Limb (tissue), 2 donors: ENCODE measurements at regions not wholly inside any gene's neighbourhood (a gene's known extent, or its start where the extent isn't known, plus 50 kb on each side); places are given as distances from the start of the nearest gene placed in this dataset.
"Not testable (repeated sequence)": the region's sequence is repeated elsewhere in the genome, so short reads cannot be mapped to it uniquely, and the experiment has no call there.

Experiments used
- DNase-seq, 2 donors: peaks; one replicate each; pipeline ENCODE4 v3.0.0-alpha.2; 2016; ENCODE audit errors: extremely low spot score in 2 of 2

DNA sequence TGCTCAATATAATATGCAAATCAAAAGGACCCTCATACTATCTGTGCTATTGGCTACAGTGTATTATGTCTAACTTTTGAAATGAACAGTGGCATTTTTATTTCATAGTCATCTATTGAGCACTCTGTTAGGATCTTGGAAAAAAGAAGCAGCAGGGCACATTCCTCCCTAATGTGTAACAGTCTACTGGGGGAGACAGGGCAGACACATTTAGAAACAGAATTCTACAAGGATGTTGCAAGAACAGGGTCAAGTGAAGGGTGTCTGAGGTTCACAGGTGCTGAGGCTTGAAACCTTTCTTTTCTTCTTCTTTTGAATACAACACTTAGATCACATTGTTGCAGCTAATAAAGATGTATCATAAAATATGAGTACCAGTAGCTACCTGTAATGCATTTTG lies 129.7 kb upstream of the SLC4A4 start:
- DNase-seq: no peak

DNA sequence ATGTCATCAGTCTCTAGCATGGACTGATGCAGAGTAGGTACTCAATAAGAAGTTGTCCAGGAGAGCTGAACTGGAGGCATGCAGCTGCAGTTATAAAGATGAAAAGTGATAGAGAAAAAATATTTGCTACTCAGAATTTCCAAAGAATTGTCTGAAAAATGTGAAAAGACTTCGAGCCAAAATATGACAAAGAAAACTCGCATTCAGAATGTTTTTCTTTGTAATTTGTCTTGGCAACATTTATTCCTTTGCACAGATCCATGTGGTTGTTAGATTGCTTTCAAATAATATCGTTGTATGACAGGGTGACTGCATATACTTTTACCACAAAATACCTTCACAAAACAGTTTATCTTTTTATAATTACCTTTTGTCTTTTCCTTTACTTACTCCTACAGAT lies 128.0 kb upstream of the SLC4A4 start:
- no peak for DNase-seq

DNA sequence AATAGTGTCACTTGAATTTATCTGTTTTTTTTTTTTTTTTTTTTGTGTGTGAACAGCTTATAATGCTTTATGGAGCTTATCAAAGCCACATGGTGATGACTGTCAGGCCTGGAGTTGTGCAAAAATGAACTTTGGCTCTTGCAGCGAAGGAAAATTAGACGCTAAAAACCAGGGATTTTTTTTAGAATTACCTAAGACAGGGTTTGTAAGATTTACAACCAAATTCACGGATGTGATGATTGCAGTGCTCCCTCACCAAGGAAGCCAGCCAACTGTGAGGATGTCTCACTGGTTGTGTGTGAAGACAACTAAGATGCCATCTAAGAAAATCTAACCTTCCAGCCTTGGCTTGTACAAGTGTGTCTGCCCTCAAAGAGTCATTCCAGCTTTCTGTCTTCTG lies 127.1 kb upstream of the SLC4A4 start:
- no peak for DNase-seq

DNA sequence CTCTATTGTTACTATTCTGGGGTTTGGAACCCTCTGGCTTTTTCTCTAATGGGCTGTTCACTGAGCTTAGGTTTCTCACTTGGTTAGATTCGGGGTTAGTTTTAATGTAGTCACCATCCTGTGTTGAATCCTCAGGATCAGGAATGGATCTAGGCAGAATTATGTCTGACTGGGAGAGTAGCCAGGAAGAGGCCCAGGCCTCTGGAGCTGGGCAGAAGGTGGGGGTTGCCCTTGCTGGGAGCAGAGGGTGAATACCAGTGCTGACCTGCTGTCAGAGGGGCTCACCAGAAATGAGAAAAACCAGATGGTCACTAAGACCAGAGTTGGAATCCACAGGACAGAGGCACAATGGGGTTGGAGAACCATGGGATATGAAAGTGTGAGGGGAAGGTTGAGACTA lies 126.6 kb upstream of the SLC4A4 start:
- no peak for DNase-seq

DNA sequence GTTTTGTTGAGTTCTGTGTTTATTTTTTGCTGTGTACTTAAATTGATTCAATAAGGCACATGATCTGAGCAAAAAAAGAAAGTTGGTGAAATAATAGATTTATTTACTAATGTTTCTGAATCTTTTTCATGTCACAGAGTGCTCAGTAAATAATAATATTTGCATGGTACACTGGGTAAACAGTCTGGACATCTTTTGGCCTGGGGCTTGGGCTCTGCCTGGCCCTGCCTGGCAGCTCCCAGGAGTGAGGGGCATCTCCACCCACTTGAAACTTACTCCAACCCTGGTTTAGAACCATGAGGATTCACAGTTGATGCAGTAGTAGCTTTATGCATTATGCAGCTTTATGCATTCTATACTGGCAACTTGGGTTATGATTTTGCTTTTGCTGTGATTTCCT lies 124.2 kb upstream of the SLC4A4 start:
- no peak for DNase-seq

DNA sequence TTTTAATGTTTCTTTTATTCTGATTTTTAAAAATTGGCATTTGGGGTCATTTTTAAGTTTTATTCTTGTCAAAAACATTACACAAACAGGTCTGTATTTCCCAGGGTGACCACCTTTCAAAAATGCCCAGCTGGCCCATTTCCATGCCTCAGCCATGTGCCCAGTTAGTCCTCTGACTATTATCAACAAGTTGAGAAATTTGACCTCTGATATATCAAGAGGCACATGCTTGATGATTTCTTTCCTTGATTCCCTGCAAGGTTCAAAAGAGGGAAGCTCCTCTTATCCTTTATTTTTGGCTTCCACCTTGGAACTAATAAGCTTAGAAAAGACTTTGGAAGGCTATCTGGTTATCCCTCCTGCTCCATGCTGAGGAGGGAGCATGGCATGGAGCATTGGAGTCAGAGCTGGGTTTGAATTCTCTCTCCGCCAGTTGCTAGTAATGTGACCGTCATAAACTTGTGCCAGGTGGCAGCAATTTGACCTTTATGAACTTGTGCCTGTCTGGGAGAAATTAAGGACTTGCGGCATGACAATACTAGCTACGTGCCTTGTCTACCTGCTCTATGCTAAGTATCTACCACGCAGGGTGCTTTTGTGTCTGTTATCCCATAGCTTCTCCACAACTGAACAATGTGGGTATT lies 122.4 kb upstream of the SLC4A4 start:
- no peak for DNase-seq

DNA sequence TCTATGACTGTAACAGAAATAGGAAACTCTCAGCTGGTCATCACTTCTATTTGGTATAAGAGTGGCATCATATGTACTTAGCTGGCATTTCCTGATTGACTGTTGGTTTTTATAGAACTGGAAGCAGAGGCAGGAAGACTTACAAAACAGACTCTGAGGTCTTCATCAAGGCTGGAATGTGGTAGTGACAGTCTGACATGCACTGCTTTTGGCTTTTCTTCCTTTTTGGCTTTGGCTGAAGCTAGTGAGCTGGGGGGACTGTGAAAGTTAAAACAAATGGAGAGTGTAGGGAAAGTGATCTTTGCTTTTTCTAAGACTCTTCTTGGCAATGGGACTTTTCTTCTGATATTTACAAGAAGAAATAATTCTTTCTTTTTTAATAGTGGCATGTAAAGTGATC lies 121.1 kb upstream of the SLC4A4 start:
- no peak for DNase-seq

DNA sequence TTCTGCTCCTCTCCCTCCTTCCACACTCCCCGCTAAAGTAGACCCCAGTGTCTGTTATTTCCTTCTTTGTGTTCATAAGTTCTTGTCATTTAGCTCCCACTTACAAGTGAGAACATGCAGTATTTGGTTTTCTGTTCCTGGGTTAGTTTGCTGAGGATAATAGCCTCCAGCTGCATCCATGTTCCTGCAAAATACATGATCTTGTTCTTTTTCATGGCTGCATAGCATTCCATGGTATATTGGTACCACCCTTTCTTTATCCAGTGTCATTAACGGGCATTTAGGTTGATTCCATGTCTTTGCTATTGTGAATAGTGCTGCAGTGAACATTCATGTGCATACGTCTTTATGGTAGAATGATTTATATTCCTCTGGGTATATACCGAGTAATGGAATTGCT lies 118.0 kb upstream of the SLC4A4 start:
- not testable (repeated sequence) for DNase-seq

DNA sequence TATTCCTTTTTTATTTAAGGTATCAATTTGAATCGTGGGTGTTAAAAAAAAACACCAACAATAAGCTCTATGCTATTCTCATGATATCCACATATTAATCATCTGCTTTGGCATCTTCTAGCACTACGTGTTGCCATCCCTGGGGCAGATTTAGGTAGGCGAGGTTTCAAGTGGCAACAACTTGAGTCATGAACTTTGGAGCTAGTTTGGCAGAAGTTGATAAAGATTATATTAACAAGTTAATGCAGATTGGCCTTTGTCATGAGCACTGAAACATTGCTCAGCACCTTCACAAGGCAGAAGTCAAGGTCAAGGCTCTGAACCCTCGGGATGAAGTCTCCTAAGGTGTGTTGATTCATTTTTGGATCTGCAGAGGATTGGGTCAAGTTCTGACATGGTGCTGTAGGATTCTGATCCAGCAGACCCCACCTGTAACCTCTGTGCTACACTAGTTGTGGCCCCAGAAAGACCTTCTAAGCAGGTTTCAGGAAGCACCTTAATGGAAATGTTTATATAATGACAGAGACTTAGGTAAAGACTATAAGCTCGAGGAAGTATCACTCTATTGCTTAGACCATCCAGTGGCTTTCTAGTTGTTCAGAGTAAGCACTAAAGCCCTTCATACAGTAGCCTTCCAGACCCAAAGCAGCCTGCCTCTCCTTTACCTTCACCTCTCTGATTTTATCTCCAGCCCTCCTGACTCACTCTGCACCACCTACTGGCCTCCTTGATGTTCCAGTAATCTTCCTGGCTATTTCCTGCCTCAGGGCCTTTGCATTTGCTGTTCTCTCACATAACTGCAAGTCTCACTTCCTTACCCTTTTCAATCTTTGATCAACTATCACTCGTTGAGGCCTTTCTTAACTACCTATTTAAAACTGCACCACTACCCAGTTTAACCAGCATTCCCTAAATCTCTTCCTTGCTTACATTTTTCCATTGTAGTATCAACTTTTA lies 117.0 kb upstream of the SLC4A4 start:
- DNase-seq: no peak

DNA sequence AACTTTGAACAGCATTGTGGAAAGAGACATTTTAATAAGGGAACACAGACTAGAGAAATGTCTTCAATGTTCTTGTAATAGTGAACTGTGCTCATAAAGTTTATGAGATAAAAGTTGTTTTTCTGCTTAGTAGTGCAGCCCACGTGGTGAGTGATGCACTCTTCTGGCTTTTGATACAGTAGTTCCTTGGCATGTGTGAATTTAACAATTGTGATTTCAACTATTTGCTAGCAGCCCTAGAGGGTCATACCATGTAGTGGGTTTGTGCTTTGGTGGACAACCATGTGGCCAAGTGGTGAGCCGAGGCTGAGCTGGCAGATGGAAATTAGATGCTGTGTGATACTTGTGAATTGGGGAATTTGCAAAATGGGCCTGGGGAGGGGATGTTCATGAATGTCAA lies 116.2 kb upstream of the SLC4A4 start:
- no peak for DNase-seq

DNA sequence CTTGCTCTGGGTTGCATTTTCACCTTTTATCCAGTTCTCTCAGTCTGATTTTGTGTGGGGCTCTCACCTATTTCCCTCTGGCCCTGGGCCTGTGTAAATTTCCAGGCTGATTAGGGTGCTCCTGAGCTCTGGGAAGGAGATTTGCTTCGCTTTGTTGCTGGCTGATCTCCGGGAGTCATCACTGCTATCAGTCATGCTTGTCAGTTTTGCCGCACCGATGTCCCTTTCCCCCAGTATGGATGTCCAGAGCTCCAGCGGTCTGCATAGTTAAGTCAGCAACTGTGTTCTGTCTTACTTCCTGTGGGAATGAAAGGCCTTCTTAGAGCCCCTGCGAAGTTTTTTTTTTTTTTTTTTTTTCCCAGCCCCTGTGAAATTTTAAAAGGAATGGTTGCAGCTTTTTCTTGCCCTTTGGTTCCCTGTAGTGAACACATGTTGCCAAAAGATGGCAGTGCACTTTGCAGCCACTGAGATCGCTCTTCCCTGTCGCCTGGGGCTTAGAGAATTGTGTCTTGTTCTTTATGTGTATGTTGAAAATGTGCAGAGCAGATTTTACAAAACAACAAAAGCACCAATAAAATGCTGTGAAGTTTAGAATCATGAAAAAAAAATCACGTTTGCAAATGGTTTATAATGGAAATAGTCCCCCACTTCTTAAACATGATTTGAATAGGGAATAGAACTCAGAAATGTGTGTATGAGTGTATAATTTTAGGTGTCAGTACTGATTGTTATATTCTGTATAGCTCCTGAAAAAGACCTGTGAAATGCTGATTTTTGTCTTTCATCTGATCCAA lies 109.1 kb upstream of the SLC4A4 start:
- peak; percentile 43 to 79 for DNase-seq

DNA sequence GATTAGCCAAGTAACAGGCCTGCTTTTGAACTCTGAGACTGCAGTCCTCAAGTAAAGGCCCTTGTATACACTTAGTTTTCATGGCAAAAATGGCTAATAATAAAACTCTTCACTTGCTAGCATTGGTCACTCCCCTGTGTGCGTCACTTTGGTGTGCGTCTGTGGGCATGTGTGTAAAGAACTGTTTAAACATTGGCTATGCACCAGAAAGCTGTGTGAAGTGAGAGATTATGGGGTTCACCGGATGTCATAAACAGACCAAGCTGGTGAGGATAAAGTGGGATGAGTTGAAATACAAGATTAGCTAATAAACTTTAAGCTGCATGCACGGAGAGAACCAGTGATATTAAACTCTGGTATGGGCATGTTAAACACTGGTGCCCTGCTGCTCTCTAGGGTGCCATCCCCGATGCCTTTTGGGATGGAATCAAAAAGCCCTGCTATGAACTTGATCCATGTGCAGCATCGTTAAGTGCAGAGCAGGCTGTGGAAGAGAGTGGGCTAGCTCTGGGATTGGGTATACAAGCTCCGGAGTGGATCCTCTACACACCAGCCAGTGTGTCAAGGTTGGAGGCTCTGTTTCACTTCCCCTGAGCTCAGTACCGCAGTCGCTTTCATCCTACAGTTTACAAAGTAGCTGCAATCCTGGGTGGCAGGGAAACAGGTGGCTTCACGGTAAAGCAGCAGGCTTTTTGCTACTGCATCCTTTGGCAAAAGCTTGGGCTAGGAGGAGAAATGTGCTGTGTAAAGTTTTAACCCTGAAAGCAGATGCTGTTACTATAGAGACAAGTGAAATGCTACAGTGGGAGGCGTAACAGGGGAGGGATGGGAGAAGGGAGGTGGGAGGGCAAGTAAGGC lies 108.3 kb upstream of the SLC4A4 start:
- DNase-seq: no peak

DNA sequence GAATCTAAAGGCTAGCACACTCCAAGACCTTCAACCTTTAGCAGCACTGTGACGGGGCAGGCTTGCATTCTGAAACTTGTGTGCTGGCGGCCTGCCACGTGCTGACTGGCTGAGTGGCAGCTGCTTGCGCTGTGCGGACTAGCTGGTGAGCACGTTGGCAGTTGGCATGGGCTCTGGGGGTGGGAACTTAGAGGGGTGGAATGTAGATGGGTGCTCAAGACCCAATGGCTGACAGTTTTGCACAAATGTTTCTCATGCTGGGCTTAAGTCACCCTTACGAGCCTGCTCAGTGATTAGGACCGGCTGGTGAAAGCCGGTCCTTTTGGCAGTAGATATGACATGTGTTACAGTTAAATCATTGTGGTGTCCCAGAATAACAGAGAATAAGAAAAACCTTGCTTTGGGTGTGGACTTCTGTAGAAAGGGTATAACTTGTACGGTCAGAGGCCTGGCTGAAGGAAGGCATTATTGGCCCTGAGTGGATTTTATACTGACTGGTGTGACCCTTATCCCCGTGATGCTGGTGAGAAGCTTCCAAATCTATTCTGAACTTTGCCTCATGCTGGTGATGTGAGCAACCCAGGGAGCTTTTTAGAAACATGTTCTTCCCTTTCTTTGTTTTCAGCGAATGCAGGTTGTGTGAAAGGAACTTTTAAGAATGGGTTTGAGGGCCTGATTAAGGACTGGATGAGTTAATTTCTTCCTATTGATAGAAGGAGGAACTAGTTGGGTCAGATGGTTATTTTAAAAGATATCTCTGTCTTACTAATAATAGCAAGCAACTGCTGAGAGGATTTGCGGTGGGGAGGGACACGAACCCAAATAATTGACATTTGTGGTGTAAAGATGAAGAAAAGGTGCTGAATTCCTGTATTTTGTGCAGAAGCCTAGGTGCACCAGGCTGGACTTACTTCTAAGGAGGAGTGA lies 107.4 kb upstream of the SLC4A4 start:
- peak; percentile 80 to 82 for DNase-seq

DNA sequence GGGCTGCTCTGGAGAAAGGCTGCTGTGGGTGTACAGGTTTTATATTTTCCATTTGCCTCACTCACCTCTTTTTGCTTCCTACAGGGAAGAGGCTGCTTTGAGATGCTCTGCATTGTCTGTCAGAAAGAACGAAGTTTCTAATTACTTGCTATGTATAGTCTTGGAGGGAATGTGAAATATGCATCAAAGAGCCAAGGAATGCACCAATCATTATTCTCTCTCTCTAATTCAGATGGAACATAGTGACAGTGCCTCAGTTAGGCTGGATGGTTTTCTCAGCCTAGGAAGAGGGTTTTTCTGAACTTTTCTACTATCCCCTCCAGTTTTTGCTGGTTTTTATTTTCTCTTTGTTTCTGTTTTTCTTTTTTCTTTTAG lies 106.8 kb upstream of the SLC4A4 start:
- no peak for DNase-seq

DNA sequence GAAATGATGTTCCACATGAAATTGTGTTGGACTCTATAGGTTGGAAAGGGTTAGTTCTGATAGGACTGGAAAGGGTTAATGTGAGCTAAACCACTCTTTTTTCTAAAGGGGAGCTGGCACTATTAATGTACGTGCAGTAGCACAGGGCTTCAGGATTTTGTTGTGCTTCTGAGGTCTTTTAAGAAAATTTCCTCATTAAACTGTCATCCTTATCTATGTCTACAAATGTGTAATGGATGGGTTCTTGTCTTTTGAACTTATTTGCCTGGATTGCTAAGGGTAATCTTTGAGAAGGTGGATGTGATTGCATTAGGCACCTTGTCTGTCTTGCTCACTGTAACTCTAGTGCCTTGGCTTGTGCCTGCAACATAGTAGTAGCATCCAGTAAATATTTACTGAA lies 106.0 kb upstream of the SLC4A4 start:
- no peak for DNase-seq

DNA sequence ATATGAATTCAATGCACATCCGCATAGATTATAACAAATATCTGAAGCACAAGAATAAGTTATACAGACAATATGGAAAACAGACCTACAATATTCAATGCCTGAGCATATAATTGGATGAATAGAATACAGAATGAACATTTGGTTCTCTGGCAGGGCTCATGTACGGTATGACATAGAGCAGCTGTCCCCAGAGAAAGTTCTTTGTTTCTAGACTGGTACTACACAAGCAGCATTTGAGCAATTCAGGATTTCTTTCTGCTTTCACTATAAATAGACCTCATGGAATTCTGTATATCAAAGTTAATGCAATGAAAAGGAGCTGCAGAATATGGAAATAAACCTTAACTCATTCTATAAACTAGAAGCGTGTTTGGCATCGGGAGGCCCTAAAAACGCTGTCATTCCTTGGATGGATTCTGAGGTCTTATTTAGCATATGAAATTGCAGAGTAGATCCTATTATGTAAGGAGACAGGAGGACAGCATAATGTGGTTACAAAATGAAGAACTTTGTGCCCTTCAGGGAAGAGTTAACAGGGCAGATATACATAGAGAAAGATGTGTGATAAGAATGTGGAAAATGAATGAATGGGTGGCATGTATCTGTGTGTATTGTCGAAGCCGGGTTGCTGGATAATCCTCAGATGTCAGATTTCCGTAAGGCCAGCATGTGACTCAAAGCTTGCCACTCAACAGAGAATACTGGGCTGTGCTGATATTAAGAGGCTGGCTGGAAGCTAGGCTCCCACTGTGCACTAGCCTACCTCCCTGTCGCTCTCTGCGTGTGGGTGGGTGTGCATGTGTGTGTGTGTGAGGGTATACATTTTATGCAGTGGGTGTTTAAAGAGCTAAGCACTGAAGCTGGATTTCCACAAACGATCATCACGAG lies 103.3 kb upstream of the SLC4A4 start:
- peak in 1 of 2 donors; percentile 35 for DNase-seq

DNA sequence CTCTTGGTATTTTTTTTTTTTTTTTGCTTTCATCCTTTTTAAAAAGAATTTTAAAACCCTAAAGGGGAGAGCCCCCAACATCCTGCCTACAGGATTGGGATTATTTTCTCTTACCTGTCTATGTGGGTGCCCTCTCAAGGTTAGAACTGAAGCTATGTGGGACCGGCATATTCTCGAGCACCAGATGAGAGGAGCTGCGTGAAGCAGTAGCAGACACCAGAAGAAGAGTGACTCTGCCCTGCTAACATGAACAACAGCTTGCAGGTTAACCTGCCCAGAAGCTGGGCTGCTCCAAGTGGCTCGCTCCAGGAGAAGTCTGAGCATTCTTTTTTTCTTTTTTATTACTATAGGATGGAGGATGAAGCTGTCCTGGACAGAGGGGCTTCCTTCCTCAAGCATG lies 102.6 kb upstream of the SLC4A4 start:
- DNase-seq: no peak

DNA sequence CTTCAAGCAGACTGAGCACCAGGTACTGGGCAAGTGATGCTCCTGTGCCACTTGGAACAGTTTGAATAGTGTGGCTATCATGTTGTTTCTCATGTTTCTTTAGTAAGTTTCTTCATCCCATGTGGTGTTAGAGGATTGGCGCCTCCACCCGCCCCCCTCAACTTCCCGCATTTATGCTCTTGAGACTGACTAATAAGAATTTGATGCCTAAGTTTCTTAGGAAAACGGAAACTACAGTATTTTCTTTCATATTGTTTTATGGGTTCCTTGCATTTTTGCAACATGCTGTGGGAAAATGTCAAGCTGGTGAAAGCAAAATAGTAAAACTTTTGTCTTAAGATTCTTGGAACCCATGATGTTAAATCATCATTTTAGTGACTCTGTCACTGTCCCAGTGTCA lies 101.2 kb upstream of the SLC4A4 start:
- DNase-seq: no peak

DNA sequence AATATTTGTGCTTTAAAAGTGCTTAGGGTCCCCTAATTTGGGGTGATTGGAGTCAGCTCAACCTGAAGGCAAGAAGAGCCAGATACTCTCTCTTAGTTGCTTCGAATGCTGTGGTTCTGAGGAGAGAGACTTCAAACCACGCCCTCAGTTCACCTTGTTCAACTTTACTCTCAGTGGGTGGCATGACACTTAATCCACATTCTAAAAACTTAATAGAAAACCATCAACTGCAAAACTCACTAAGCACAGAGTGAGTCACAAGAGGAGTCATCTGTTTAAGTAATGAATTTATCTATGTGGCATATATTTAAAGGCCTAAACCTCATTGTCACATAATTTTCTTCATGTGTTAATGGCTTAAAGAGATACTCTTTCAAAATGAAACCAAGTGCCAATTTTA lies 99.5 kb upstream of the SLC4A4 start:
- no peak for DNase-seq
